GM23248 (cell line): ENCODE measurements at regions not wholly inside any gene's neighbourhood (a gene's known extent, or its start where the extent isn't known, plus 50 kb on each side); places are given as distances from the start of the nearest gene placed in this dataset.

ENCODE experiments used
- DNase-seq: peaks from one replicate; pipeline ENCODE4 v3.0.0-alpha.2; 2015
- H2AFZ ChIP-seq: fragments of 200-600 bp; sonication (generic); 2 replicates; pipeline ENCODE4 v1.6.1; 2016; ENCODE audit warnings: antibody characterized with exemption
- H3F3A ChIP-seq: fragments of 200-600 bp; sonication (generic); 2 replicates; pipeline ENCODE4 v1.6.1; 2016; ENCODE audit warnings: mild to moderate bottlenecking, antibody characterized with exemption, mixed run types; ENCODE audit not compliant: insufficient read depth
- H3K27ac ChIP-seq: fragments of 200-600 bp; sonication (generic); 2 replicates; pipeline ENCODE4 v1.5.1; 2016; ENCODE audit warnings: mild to moderate bottlenecking
- H3K27me3 ChIP-seq: fragments of 200-600 bp; sonication (generic); replicated peaks from 2 replicates; pipeline ENCODE4 v1.6.1; 2016; ENCODE audit warnings: mild to moderate bottlenecking; ENCODE audit not compliant: insufficient read depth
- H3K36me3 ChIP-seq: fragments of 200-600 bp; sonication (generic); 2 replicates; pipeline ENCODE4 v1.6.1; 2016; ENCODE audit warnings: low read depth, mild to moderate bottlenecking
- H3K4me1 ChIP-seq: fragments of 200-600 bp; sonication (generic); 2 replicates; pipeline ENCODE4 v1.6.1; 2016; ENCODE audit warnings: mild to moderate bottlenecking; ENCODE audit not compliant: insufficient read depth
- H3K4me2 ChIP-seq: fragments of 200-600 bp; sonication (generic); one replicate; pipeline ENCODE4 v1.6.1; 2016; ENCODE audit warnings: mild to moderate bottlenecking; ENCODE audit not compliant: unreplicated experiment
- H3K4me3 ChIP-seq: fragments of 200-600 bp; sonication (generic); 2 replicates; pipeline ENCODE4 v1.5.1; 2016; ENCODE audit warnings: mild to moderate bottlenecking
- H3K79me2 ChIP-seq: fragments of 200-600 bp; sonication (generic); 2 replicates; pipeline ENCODE4 v1.6.1; 2016; ENCODE audit warnings: mild to moderate bottlenecking; ENCODE audit not compliant: insufficient read depth
- H3K9ac ChIP-seq: fragments of 200-600 bp; sonication (generic); 2 replicates; pipeline ENCODE4 v1.6.1; 2016; ENCODE audit warnings: mild to moderate bottlenecking
- H3K9me2 ChIP-seq: fragments of 200-600 bp; sonication (generic); 2 replicates; pipeline ENCODE4 v1.6.1; 2016; ENCODE audit warnings: mixed run types, mild to moderate bottlenecking, moderate library complexity; ENCODE audit not compliant: insufficient read depth
- H3K9me3 ChIP-seq: fragments of 200-600 bp; sonication (generic); one replicate; pipeline ENCODE4 v1.6.1; 2017; ENCODE audit warnings: low read depth
- H4K20me1 ChIP-seq: fragments of 200-600 bp; sonication (generic); 2 replicates; pipeline ENCODE4 v1.6.0; 2016; ENCODE audit not compliant: insufficient read depth
- EZH2 ChIP-seq: fragments of 200-600 bp; sonication (generic); IDR thresholded peaks from 2 replicates; pipeline ENCODE4 v1.6.1; 2018; ENCODE audit warnings: antibody characterized with exemption, mild to moderate bottlenecking; ENCODE audit not compliant: insufficient read depth, poor library complexity, severe bottlenecking
- EZH2phosphoT487 ChIP-seq: fragments of 200-600 bp; sonication (generic); IDR thresholded peaks from 2 replicates; pipeline ENCODE4 v1.6.1; 2018; ENCODE audit warnings: antibody characterized with exemption, moderate library complexity, mild to moderate bottlenecking, low read depth; ENCODE audit not compliant: insufficient read depth
- WGBS, 2 experiments: methylation state at CpG; one replicate each; pipeline ENCODE4 v1.1.6; 2015 to 2017; ENCODE audit warnings: low lambda C conversion rate in 2 of 2, low coverage in 1 of 2; ENCODE audit errors: missing lambda C conversion rate in 2 of 2; 5-methylcytosine and 5-hydroxymethylcytosine counted together
- in situ Hi-C: fragments of 300-500 bp; cut with MboI; formaldehyde crosslinking; loops from 2 replicates; pipeline ENCODE4 v1.15.0; 2020

GRCh38 chr18:29596959-29597358 lies 1420.0 kb upstream of the CDH2 start:
- no peaks in the 10 kb centered on the region for H3K36me3 ChIP-seq

GRCh38 chr18:29594493-29594892 lies 1417.6 kb upstream of the CDH2 start:
- H2AFZ ChIP-seq = no peak overlapping the region
- 88 to 100% methylated on average over 2 of the region's 2 CpGs for WGBS, 2 experiments

More at GRCh38 chr18:29596959-29597358, 1420.0 kb upstream of the CDH2 start:
- no peak overlapping the region for H3K4me2 ChIP-seq
- H3K9ac ChIP-seq = no peak overlapping the region
- no peaks in the 10 kb centered on the region for H3K9me2 ChIP-seq
- in situ Hi-C loops = loop anchor here (25.0 kb wide), 1 partner anchor 90 kb away; no protein-coding TSS in a partner anchor
- no peaks in the 10 kb centered on the region for H3F3A ChIP-seq
- no peaks in the 10 kb centered on the region for H3K9me3 ChIP-seq
- H3K79me2 ChIP-seq = no peaks in the 10 kb centered on the region
- 86 to 92% methylated on average over 5 of the region's 5 CpGs for WGBS, 2 experiments
- no peaks in the 10 kb centered on the region for H3K27me3 ChIP-seq
- no peak overlapping the region for H2AFZ ChIP-seq
- no peak overlapping the region for H3K4me3 ChIP-seq
- H4K20me1 ChIP-seq = no peaks in the 10 kb centered on the region
- no peaks in the 10 kb centered on the region for H3K4me1 ChIP-seq
- TF ChIP-seq EZH2phosphoT487 = no peak
- no peak for TF ChIP-seq EZH2
- H3K27ac ChIP-seq = no peak overlapping the region
- no peak for DNase-seq

GRCh38 chr18:29588446-29589100 lies 1411.6 kb upstream of the CDH2 start:
- no peaks in the 10 kb centered on the region for H3K27me3 ChIP-seq
- H3K79me2 ChIP-seq = no peaks in the 10 kb centered on the region
- no peaks in the 10 kb centered on the region for H3K4me1 ChIP-seq
- no peaks in the 10 kb centered on the region for H3K36me3 ChIP-seq
- H3K4me3 ChIP-seq = no peak overlapping the region
- no peak overlapping the region for H2AFZ ChIP-seq
- DNase-seq = no peak
- H3K9me3 ChIP-seq = no peaks in the 10 kb centered on the region
- in situ Hi-C loops = loop anchor here (25.0 kb wide), 1 partner anchor 99 kb away; no protein-coding TSS in a partner anchor
- H3K27ac ChIP-seq = no peak overlapping the region
- H3K9me2 ChIP-seq = 0 out of 2 replicates have a peak, but pooled peaks cover 4% of the 10 kb centered on the region
- TF ChIP-seq EZH2phosphoT487 = no peak
- TF ChIP-seq EZH2 = no peak
- 75 to 87% methylated on average over 13 to 15 of the region's 17 CpGs for WGBS, 2 experiments
- no peak overlapping the region for H3K4me2 ChIP-seq
- no peak overlapping the region for H3K9ac ChIP-seq
- no peaks in the 10 kb centered on the region for H3F3A ChIP-seq
- no peaks in the 10 kb centered on the region for H4K20me1 ChIP-seq

More at GRCh38 chr18:29594493-29594892, 1417.6 kb upstream of the CDH2 start:
- no peaks in the 10 kb centered on the region for H3F3A ChIP-seq
- TF ChIP-seq EZH2 (no peak), EZH2phosphoT487 (no peak)
- no peaks in the 10 kb centered on the region for H3K4me1 ChIP-seq
- no peaks in the 10 kb centered on the region for H3K9me3 ChIP-seq
- in situ Hi-C loops = loop anchor here (25.0 kb wide), 1 partner anchor 93 kb away; no protein-coding TSS in a partner anchor
- no peak for DNase-seq
- no peak overlapping the region for H3K27ac ChIP-seq
- H3K36me3 ChIP-seq = no peaks in the 10 kb centered on the region
- no peak overlapping the region for H3K9ac ChIP-seq
- no peaks in the 10 kb centered on the region for H3K79me2 ChIP-seq
- H3K27me3 ChIP-seq = no peaks in the 10 kb centered on the region
- no peaks in the 10 kb centered on the region for H4K20me1 ChIP-seq
- no peak overlapping the region for H3K4me2 ChIP-seq
- no peak overlapping the region for H3K4me3 ChIP-seq
- no peaks in the 10 kb centered on the region for H3K9me2 ChIP-seq

- H3K4me3 ChIP-seq = no peak overlapping the region
- 55 to 69% methylated on average over 3 of the region's 3 CpGs for whole genome bisulfite sequencing, 2 experiments
- H3K4me1 ChIP-seq = no peaks in the 10 kb centered on the region
- DNase-seq = no peak
- H3K27ac ChIP-seq = no peak overlapping the region
- no peak overlapping the region for H2AFZ ChIP-seq
- H3K9me2 ChIP-seq = 0 out of 2 replicates have a peak, but pooled peaks cover 4% of the 10 kb centered on the region
- no peaks in the 10 kb centered on the region for H3K27me3 ChIP-seq
- no peaks in the 10 kb centered on the region for H3F3A ChIP-seq
- no peak overlapping the region for H3K4me2 ChIP-seq
- no peak overlapping the region for H3K9ac ChIP-seq
- H4K20me1 ChIP-seq = no peaks in the 10 kb centered on the region
- TF ChIP-seq EZH2phosphoT487 (no peak), EZH2 (no peak)
- in situ Hi-C loops = loop anchor here (25.0 kb wide), 1 partner anchor 101 kb away; no protein-coding TSS in a partner anchor
- H3K36me3 ChIP-seq = no peaks in the 10 kb centered on the region
- no peaks in the 10 kb centered on the region for H3K9me3 ChIP-seq
- no peaks in the 10 kb centered on the region for H3K79me2 ChIP-seq
Measured at GRCh38 chr18:29586210-29586609, 1409.3 kb upstream of the CDH2 start.
